RWPE2 (cell line): ENCODE measurements at regions not wholly inside any gene's neighbourhood (a gene's known extent, or its start where the extent isn't known, plus 50 kb on each side); places are given as distances from the start of the nearest gene placed in this dataset.

ENCODE experiments used
- ATAC-seq: fragments of 200-7000 bp; cut with Tn5 transposase; 3 replicates; pipeline ENCODE4 v1.9.1; 2021; ENCODE audit warnings: low read depth
- DNase-seq: peaks from one replicate; pipeline ENCODE4 v3.0.0-alpha.2; 2020; ENCODE audit warnings: low spot score
- H3K27ac ChIP-seq: fragments of 450-650 bp; 2 replicates; pipeline ENCODE4 v1.5.1; 2017; ENCODE audit warnings: mild to moderate bottlenecking; ENCODE audit not compliant: poor library complexity, severe bottlenecking
- H3K27me3 ChIP-seq: fragments of 250-450 bp; sonication (Bioruptor Pico); 2 replicates; pipeline ENCODE4 v1.5.1; 2021; ENCODE audit warnings: mild to moderate bottlenecking, moderate library complexity; ENCODE audit not compliant: insufficient read depth, poor library complexity, severe bottlenecking
- H3K36me3 ChIP-seq: fragments of 250-450 bp; sonication (Bioruptor Pico); 2 replicates; pipeline ENCODE4 v1.5.1; 2020; ENCODE audit warnings: low read depth, mild to moderate bottlenecking, moderate library complexity
- H3K4me1 ChIP-seq: fragments of 250-450 bp; sonication (Bioruptor Pico); 2 replicates; pipeline ENCODE4 v1.5.1; 2021; ENCODE audit warnings: mild to moderate bottlenecking, moderate library complexity; ENCODE audit not compliant: insufficient read depth, poor library complexity, severe bottlenecking
- H3K4me3 ChIP-seq: fragments of 250-450 bp; sonication (Bioruptor Pico); 2 replicates; pipeline ENCODE4 v1.5.1; 2021; ENCODE audit warnings: mild to moderate bottlenecking, moderate library complexity; ENCODE audit not compliant: severe bottlenecking
- H3K9me3 ChIP-seq: fragments of 250-450 bp; sonication (Bioruptor Pico); 2 replicates; pipeline ENCODE4 v1.5.1; 2021; ENCODE audit warnings: mild to moderate bottlenecking, moderate library complexity; ENCODE audit not compliant: severe bottlenecking
- CTCF ChIP-seq: fragments of 450-650 bp; IDR thresholded peaks from one replicate; pipeline ENCODE4 v1.5.1; 2017; ENCODE audit warnings: mild to moderate bottlenecking, moderate library complexity; ENCODE audit not compliant: poor library complexity, severe bottlenecking

GRCh38 chr5:123786411-123786810, 274.4 kb downstream of the CSNK1G3 start:
- no peaks in the 10 kb centered on the region for H3K4me1 ChIP-seq
- no peak overlapping the region for H3K4me3 ChIP-seq
- DNase-seq (no peak), ATAC-seq (no peak)
- H3K27ac ChIP-seq, result no peak overlapping the region
- peaks cover 2% of the 10 kb centered on the region for H3K9me3 ChIP-seq
- no peak for TF ChIP-seq CTCF
- H3K36me3 ChIP-seq, result no peaks in the 10 kb centered on the region
- H3K27me3 ChIP-seq, result peaks cover 13% of the 10 kb centered on the region

GRCh38 chr5:123785162-123786071, 273.4 kb downstream of the CSNK1G3 start:
- no peaks in the 10 kb centered on the region for H3K4me1 ChIP-seq
- ATAC-seq (peak; percentile 63; the same call in 2 of the 3 replicates), DNase-seq (no peak)
- no peak for TF ChIP-seq CTCF
- peaks cover 2% of the 10 kb centered on the region for H3K9me3 ChIP-seq
- no peaks in the 10 kb centered on the region for H3K36me3 ChIP-seq
- no peak overlapping the region for H3K4me3 ChIP-seq
- H3K27ac ChIP-seq, result no peak overlapping the region
- H3K27me3 ChIP-seq, result peaks cover 13% of the 10 kb centered on the region

GRCh38 chr5:123783421-123783820, 271.4 kb downstream of the CSNK1G3 start:
- H3K27me3 ChIP-seq, result peaks cover 13% of the 10 kb centered on the region
- no peak for TF ChIP-seq CTCF
- H3K36me3 ChIP-seq, result no peaks in the 10 kb centered on the region
- no peak overlapping the region for H3K4me3 ChIP-seq
- DNase-seq (no peak), ATAC-seq (no peak)
- H3K27ac ChIP-seq, result no peak overlapping the region
- H3K4me1 ChIP-seq, result no peaks in the 10 kb centered on the region
- no peaks in the 10 kb centered on the region for H3K9me3 ChIP-seq

GRCh38 chr5:123778641-123779040, 266.7 kb downstream of the CSNK1G3 start:
- Histone ChIP-seq H3K4me3 (no peak overlapping the region), H3K36me3 (no peaks in the 10 kb centered on the region), H3K9me3 (no peaks in the 10 kb centered on the region), H3K27ac (no peak overlapping the region), H3K4me1 (no peaks in the 10 kb centered on the region), H3K27me3 (no peaks in the 10 kb centered on the region)
- ATAC-seq (no peak), DNase-seq (no peak)
- no peak for TF ChIP-seq CTCF

- Histone ChIP-seq H3K27ac (no peak overlapping the region), H3K4me1 (no peaks in the 10 kb centered on the region), H3K36me3 (no peaks in the 10 kb centered on the region), H3K9me3 (no peaks in the 10 kb centered on the region), H3K27me3 (no peaks in the 10 kb centered on the region), H3K4me3 (no peak overlapping the region)
- no peak for TF ChIP-seq CTCF
- DNase-seq (no peak), ATAC-seq (peak; percentile 68; the same call in 2 of the 3 replicates)
Observed at GRCh38 chr5:123776761-123777160, 264.8 kb downstream of the CSNK1G3 start.
